Activated CD4-positive, alpha-beta memory T cell treated with anti-CD3 and anti-CD28 coated beads, Interleukin-2, amount 10 ng/mL, durations not matched to agents 7 days and 5 days (primary cell): ENCODE measurements at regions not wholly inside any gene's neighbourhood (a gene's known extent, or its start where the extent isn't known, plus 50 kb on each side); places are given as distances from the start of the nearest gene placed in this dataset.

ENCODE experiments used
- CTCF ChIA-PET: fragments of 350-600 bp; sonication (Branson Sonifier 250); formaldehyde crosslinking; loops from one replicate; lab custom pipeline; 2021; ENCODE audit warnings: antibody characterized with exemption, inconsistent platforms; lab: Charles Lee
- POLR2A ChIA-PET: fragments of 350-600 bp; sonication (Branson Sonifier 250); formaldehyde crosslinking; loops from one replicate; lab custom pipeline; 2021; ENCODE audit warnings: antibody characterized with exemption; lab: Charles Lee
- DNase-seq: peaks from one replicate; pipeline ENCODE4 v3.0.0-alpha.2; 2020
- H3K27ac Mint-ChIP-seq: one replicate; pipeline ENCODE4 v1.8.0; 2021; ENCODE audit warnings: mild to moderate bottlenecking, mixed read lengths
- H3K27me3 Mint-ChIP-seq: one replicate; pipeline ENCODE4 v1.8.0; 2021; ENCODE audit warnings: mixed read lengths
- H3K36me3 Mint-ChIP-seq: one replicate; pipeline ENCODE4 v1.8.0; 2021; ENCODE audit warnings: low read depth, mixed read lengths
- H3K4me1 Mint-ChIP-seq: one replicate; pipeline ENCODE4 v1.8.0; 2021; ENCODE audit warnings: mixed read lengths
- H3K4me3 Mint-ChIP-seq: one replicate; pipeline ENCODE4 v1.8.0; 2021; ENCODE audit warnings: mild to moderate bottlenecking, mixed read lengths
- H3K9me3 Mint-ChIP-seq: one replicate; pipeline ENCODE4 v1.8.0; 2021; ENCODE audit warnings: mixed read lengths

GRCh38 chr4:11908712-11909111, 480.0 kb upstream of the HS3ST1 start:
- Mint-ChIP-seq H3K9me3 (peaks cover under 1% of the 10 kb centered on the region), H3K27me3 (no peaks in the 10 kb centered on the region), H3K4me3 (no peak overlapping the region), H3K4me1 (no peaks in the 10 kb centered on the region), H3K36me3 (no peaks in the 10 kb centered on the region), H3K27ac (no peak overlapping the region)
- CTCF ChIA-PET, result no interaction called here
- no peak for DNase-seq
- POLR2A ChIA-PET, result no interaction called here

GRCh38 chr4:11908205-11908604, 479.5 kb upstream of the HS3ST1 start:
- Mint-ChIP-seq H3K4me3 (no peak overlapping the region), H3K4me1 (no peaks in the 10 kb centered on the region), H3K27me3 (no peaks in the 10 kb centered on the region), H3K36me3 (no peaks in the 10 kb centered on the region), H3K27ac (no peak overlapping the region), H3K9me3 (no peaks in the 10 kb centered on the region)
- ChIA-PET POLR2A (no interaction called here), CTCF (no interaction called here)
- no peak for DNase-seq

- CTCF ChIA-PET, result no interaction called here
- Mint-ChIP-seq H3K4me3 (no peak overlapping the region), H3K9me3 (no peaks in the 10 kb centered on the region)
Observed at GRCh38 chr4:11904846-11905739, 476.4 kb upstream of the HS3ST1 start.

GRCh38 chr4:11904117-11904535, 475.4 kb upstream of the HS3ST1 start:
- DNase-seq, result no peak
- no peaks in the 10 kb centered on the region for H3K36me3 Mint-ChIP-seq
- no peak overlapping the region for H3K4me3 Mint-ChIP-seq
- H3K9me3 Mint-ChIP-seq, result no peaks in the 10 kb centered on the region
- no peaks in the 10 kb centered on the region for H3K4me1 Mint-ChIP-seq
- ChIA-PET CTCF (no interaction called here), POLR2A (no interaction called here)
- H3K27me3 Mint-ChIP-seq, result no peaks in the 10 kb centered on the region
- H3K27ac Mint-ChIP-seq, result no peak overlapping the region

More at GRCh38 chr4:11904846-11905739, 476.4 kb upstream of the HS3ST1 start:
- POLR2A ChIA-PET, result no interaction called here
- Mint-ChIP-seq H3K27me3 (no peaks in the 10 kb centered on the region), H3K4me1 (no peaks in the 10 kb centered on the region), H3K36me3 (no peaks in the 10 kb centered on the region), H3K27ac (no peak overlapping the region)
- DNase-seq, result no peak

GRCh38 chr4:11901089-11901488, 472.4 kb upstream of the HS3ST1 start:
- ChIA-PET POLR2A (no interaction called here), CTCF (no interaction called here)
- Mint-ChIP-seq H3K27ac (no peak overlapping the region), H3K36me3 (no peaks in the 10 kb centered on the region), H3K27me3 (no peaks in the 10 kb centered on the region), H3K4me1 (no peaks in the 10 kb centered on the region), H3K9me3 (peaks cover 3% of the 10 kb centered on the region), H3K4me3 (no peak overlapping the region)
- no peak for DNase-seq

- peaks cover 3% of the 10 kb centered on the region for H3K9me3 Mint-ChIP-seq
- H3K4me1 Mint-ChIP-seq, result no peaks in the 10 kb centered on the region
- H3K27me3 Mint-ChIP-seq, result no peaks in the 10 kb centered on the region
- ChIA-PET POLR2A (no interaction called here), CTCF (no interaction called here)
- no peak for DNase-seq
- no peak overlapping the region for H3K4me3 Mint-ChIP-seq
- no peak overlapping the region for H3K27ac Mint-ChIP-seq
- H3K36me3 Mint-ChIP-seq, result no peaks in the 10 kb centered on the region
Observed at GRCh38 chr4:11900359-11900758, 471.7 kb upstream of the HS3ST1 start.

- Mint-ChIP-seq H3K27me3 (no peaks in the 10 kb centered on the region), H3K27ac (no peak overlapping the region), H3K36me3 (no peaks in the 10 kb centered on the region), H3K4me3 (no peak overlapping the region), H3K4me1 (no peaks in the 10 kb centered on the region), H3K9me3 (peaks cover 3% of the 10 kb centered on the region)
- ChIA-PET POLR2A (no interaction called here), CTCF (no interaction called here)
- DNase-seq, result no peak
Observed at GRCh38 chr4:11898796-11899195, 470.1 kb upstream of the HS3ST1 start.

GRCh38 chr4:11895766-11896165, 467.1 kb upstream of the HS3ST1 start:
- no peak for DNase-seq
- peaks cover 3% of the 10 kb centered on the region for H3K9me3 Mint-ChIP-seq
- ChIA-PET POLR2A (no interaction called here), CTCF (no interaction called here)
- no peaks in the 10 kb centered on the region for H3K27me3 Mint-ChIP-seq
- no peaks in the 10 kb centered on the region for H3K36me3 Mint-ChIP-seq
- H3K4me1 Mint-ChIP-seq, result no peaks in the 10 kb centered on the region
- H3K27ac Mint-ChIP-seq, result no peak overlapping the region
- no peak overlapping the region for H3K4me3 Mint-ChIP-seq

GRCh38 chr4:11894977-11895376, 466.3 kb upstream of the HS3ST1 start:
- CTCF ChIA-PET, result no interaction called here
- no peaks in the 10 kb centered on the region for H3K4me1 Mint-ChIP-seq
- H3K27ac Mint-ChIP-seq, result no peak overlapping the region
- peaks cover 3% of the 10 kb centered on the region for H3K9me3 Mint-ChIP-seq
- DNase-seq, result no peak
- H3K4me3 Mint-ChIP-seq, result no peak overlapping the region
- H3K27me3 Mint-ChIP-seq, result no peaks in the 10 kb centered on the region
- POLR2A ChIA-PET, result no interaction called here
- no peaks in the 10 kb centered on the region for H3K36me3 Mint-ChIP-seq

GRCh38 chr4:11894221-11894620, 465.5 kb upstream of the HS3ST1 start:
- Mint-ChIP-seq H3K27me3 (no peaks in the 10 kb centered on the region), H3K27ac (no peak overlapping the region), H3K4me1 (no peaks in the 10 kb centered on the region), H3K4me3 (no peak overlapping the region), H3K9me3 (peaks cover 3% of the 10 kb centered on the region), H3K36me3 (no peaks in the 10 kb centered on the region)
- POLR2A ChIA-PET, result no interaction called here
- CTCF ChIA-PET, result no interaction called here
- no peak for DNase-seq

- Mint-ChIP-seq H3K4me3 (no peak overlapping the region), H3K36me3 (no peaks in the 10 kb centered on the region), H3K4me1 (no peaks in the 10 kb centered on the region), H3K27ac (no peak overlapping the region), H3K27me3 (no peaks in the 10 kb centered on the region), H3K9me3 (no peaks in the 10 kb centered on the region)
- POLR2A ChIA-PET, result no interaction called here
- DNase-seq, result no peak
- CTCF ChIA-PET, result no interaction called here
Observed at GRCh38 chr4:11889099-11889498, 460.4 kb upstream of the HS3ST1 start.

- Mint-ChIP-seq H3K27me3 (no peaks in the 10 kb centered on the region), H3K4me1 (no peaks in the 10 kb centered on the region), H3K27ac (no peak overlapping the region), H3K4me3 (no peak overlapping the region), H3K36me3 (no peaks in the 10 kb centered on the region), H3K9me3 (peaks cover under 1% of the 10 kb centered on the region)
- CTCF ChIA-PET, result no interaction called here
- POLR2A ChIA-PET, result no interaction called here
- no peak for DNase-seq
Observed at GRCh38 chr4:11881947-11882346, 453.3 kb upstream of the HS3ST1 start.

- H3K4me3 Mint-ChIP-seq, result no peak overlapping the region
Observed at GRCh38 chr4:11881364-11881763, 452.7 kb upstream of the HS3ST1 start.

GRCh38 chr4:11878241-11878640, 449.5 kb upstream of the HS3ST1 start:
- Mint-ChIP-seq H3K4me1 (no peaks in the 10 kb centered on the region), H3K27ac (no peak overlapping the region), H3K9me3 (peaks cover 6% of the 10 kb centered on the region), H3K27me3 (no peaks in the 10 kb centered on the region), H3K4me3 (no peak overlapping the region), H3K36me3 (no peaks in the 10 kb centered on the region)
- ChIA-PET CTCF (no interaction called here), POLR2A (no interaction called here)
- no peak for DNase-seq

More at GRCh38 chr4:11881364-11881763, 452.7 kb upstream of the HS3ST1 start:
- DNase-seq, result no peak
- Mint-ChIP-seq H3K27me3 (no peaks in the 10 kb centered on the region), H3K36me3 (no peaks in the 10 kb centered on the region), H3K27ac (no peak overlapping the region), H3K4me1 (no peaks in the 10 kb centered on the region), H3K9me3 (peaks cover 6% of the 10 kb centered on the region)
- ChIA-PET POLR2A (no interaction called here), CTCF (no interaction called here)
